ENCODE measurements at regions not wholly inside any gene's neighbourhood (a gene's known extent, or its start where the extent isn't known, plus 50 kb on each side); places are given as distances from the start of the nearest gene placed in this dataset.

GRCh38 chr16:72426386-72426785 is 254.4 kb upstream of the PMFBP1 start:
- Histone ChIP-seq H4K20me1 (ENCODE audit: control insufficient read depth, insufficient read depth, low read depth, low read length) (no peaks in the 10 kb centered on the region), H3K4me2 (ENCODE audit: low read length) (no peak overlapping the region), H3K9me3 (ENCODE audit: control insufficient read depth, insufficient read depth, low read length) (peaks cover 14% of the 10 kb centered on the region; the same call in 1 of the 2 replicates), H3K36me3 (ENCODE audit: control insufficient read depth, low read length) (peaks cover 3% of the 10 kb centered on the region; the same call in 1 of the 2 replicates), H3F3A (ENCODE audit: control insufficient read depth, insufficient read depth) (no peaks in the 10 kb centered on the region), H3K79me2 (ENCODE audit: control insufficient read depth, low read length) (no peaks in the 10 kb centered on the region), H3K27ac (ENCODE audit: low read depth, low read length) (no peak overlapping the region), H3K9me2 (replicated peaks; ENCODE audit: control insufficient read depth, low read length) (no peaks in the 10 kb centered on the region), H3K4me3 (ENCODE audit: low read length) (no peak overlapping the region), H3K27me3 (ENCODE audit: control insufficient read depth, low read length) (no peaks in the 10 kb centered on the region), H3K4me1 (ENCODE audit: control insufficient read depth, low read length) (0 out of 2 replicates have a peak, but pooled peaks cover 3% of the 10 kb centered on the region)
- TF ChIP-seq EZH2phosphoT487 (IDR thresholded peaks at IDR 0.05; ENCODE audit: borderline replicate concordance, low read length) (no peak), CTCF (IDR thresholded peaks at IDR 0.05; ENCODE audit: low read depth, low read length, poor library complexity, severe bottlenecking) (no peak)

- no peak for TF ChIP-seq CTCF (IDR thresholded peaks at IDR 0.05; ENCODE audit: low read depth, low read length, poor library complexity, severe bottlenecking)
- no peak for TF ChIP-seq EZH2phosphoT487 (IDR thresholded peaks at IDR 0.05; ENCODE audit: borderline replicate concordance, low read length)
- Histone ChIP-seq H3K4me1 (ENCODE audit: control insufficient read depth, low read length) (0 out of 2 replicates have a peak, but pooled peaks cover 3% of the 10 kb centered on the region), H3K27ac (ENCODE audit: low read depth, low read length) (no peak overlapping the region), H3K9me2 (replicated peaks; ENCODE audit: control insufficient read depth, low read length) (no peaks in the 10 kb centered on the region), H3K27me3 (ENCODE audit: control insufficient read depth, low read length) (no peaks in the 10 kb centered on the region), H3K36me3 (ENCODE audit: control insufficient read depth, low read length) (peaks cover 3% of the 10 kb centered on the region; the same call in 1 of the 2 replicates), H4K20me1 (ENCODE audit: control insufficient read depth, insufficient read depth, low read depth, low read length) (no peaks in the 10 kb centered on the region), H3K9me3 (ENCODE audit: control insufficient read depth, insufficient read depth, low read length) (peaks cover 14% of the 10 kb centered on the region; the same call in 1 of the 2 replicates), H3F3A (ENCODE audit: control insufficient read depth, insufficient read depth) (no peaks in the 10 kb centered on the region), H3K79me2 (ENCODE audit: control insufficient read depth, low read length) (no peaks in the 10 kb centered on the region), H3K4me3 (ENCODE audit: low read length) (no peak overlapping the region), H3K4me2 (ENCODE audit: low read length) (no peak overlapping the region)
Observed at GRCh38 chr16:72425571-72426341, 253.8 kb upstream of the PMFBP1 start.

GRCh38 chr16:72424757-72425156 is 252.8 kb upstream of the PMFBP1 start:
- TF ChIP-seq CTCF (IDR thresholded peaks at IDR 0.05; ENCODE audit: low read depth, low read length, poor library complexity, severe bottlenecking), result no peak
- no peak for TF ChIP-seq EZH2phosphoT487 (IDR thresholded peaks at IDR 0.05; ENCODE audit: borderline replicate concordance, low read length)

More at GRCh38 chr16:72424757-72425156, 252.8 kb upstream of the PMFBP1 start:
- H3K9me3 ChIP-seq (ENCODE audit: control insufficient read depth, insufficient read depth, low read length), result peaks cover 14% of the 10 kb centered on the region; the same call in 1 of the 2 replicates
- no peaks in the 10 kb centered on the region for H4K20me1 ChIP-seq (ENCODE audit: control insufficient read depth, insufficient read depth, low read depth, low read length)
- peaks cover 3% of the 10 kb centered on the region; the same call in 1 of the 2 replicates for H3K36me3 ChIP-seq (ENCODE audit: control insufficient read depth, low read length)
- H3K4me3 ChIP-seq (ENCODE audit: low read length), result no peak overlapping the region
- no peak overlapping the region for H3K4me2 ChIP-seq (ENCODE audit: low read length)
- H3K79me2 ChIP-seq (ENCODE audit: control insufficient read depth, low read length), result no peaks in the 10 kb centered on the region
- H3K27ac ChIP-seq (ENCODE audit: low read depth, low read length), result no peak overlapping the region
- H3F3A ChIP-seq (ENCODE audit: control insufficient read depth, insufficient read depth), result no peaks in the 10 kb centered on the region
- H3K4me1 ChIP-seq (ENCODE audit: control insufficient read depth, low read length), result 0 out of 2 replicates have a peak, but pooled peaks cover 3% of the 10 kb centered on the region
- H3K9me2 ChIP-seq (replicated peaks; ENCODE audit: control insufficient read depth, low read length), result no peaks in the 10 kb centered on the region
- no peaks in the 10 kb centered on the region for H3K27me3 ChIP-seq (ENCODE audit: control insufficient read depth, low read length)

All from DOHH2 (cell line).